Fibroblast of lung (primary cell): ENCODE measurements at regions not wholly inside any gene's neighbourhood (a gene's known extent, or its start where the extent isn't known, plus 50 kb on each side); places are given as distances from the start of the nearest gene placed in this dataset.

ENCODE experiments used
- CTCF ChIP-seq, 2 donors: IDR thresholded peaks in 1 of 2; conservative IDR thresholded peaks in 1 of 2; 1 replicate in 1 of 2; 2 replicates in 1 of 2; pipeline ENCODE4 v1.5.1; 2011 to 2012; ENCODE audit warnings: low read length in 2 of 2, control low read depth in 1 of 2, inconsistent platforms in 1 of 2, low read depth in 1 of 2, mild to moderate bottlenecking in 1 of 2
- EZH2 ChIP-seq: IDR thresholded peaks from 2 replicates; pipeline ENCODE4 v1.5.1; 2012; ENCODE audit warnings: low read length, control low read depth, mild to moderate bottlenecking; ENCODE audit errors: missing control alignments

GRCh38 chr5:2675548-2675947 is 75.9 kb downstream of the IRX2 start:
- TF ChIP-seq CTCF (conservative IDR thresholded peaks at IDR 0.05 in 1 of 2, IDR thresholded peaks at IDR 0.05 in 1 of 2; ENCODE audit: low read depth in 1 of 2, low read length in 2 of 2) = no peak
- no peak for TF ChIP-seq EZH2
